Stimulated activated CD4-positive, alpha-beta T cell treated with anti-CD3 and anti-CD28 coated beads, Interleukin-1b, Interleukin-23, amount 100 ng/mL, for 24 hours (primary cell): ENCODE measurements at regions not wholly inside any gene's neighbourhood (a gene's known extent, or its start where the extent isn't known, plus 50 kb on each side); places are given as distances from the start of the nearest gene placed in this dataset.
"Not testable (repeated sequence)": the region's sequence is repeated elsewhere in the genome, so short reads cannot be mapped to it uniquely, and the experiment has no call there.

Source experiments
- DNase-seq, 4 experiments: peaks; one replicate each; pipeline ENCODE4 v3.0.0-alpha.2; 2020; ENCODE audit warnings: low read depth in 4 of 4, low spot score in 1 of 4

GRCh38 chr9:115443890-115444289 lies 325.9 kb upstream of the TNC start:
- DNase-seq = no peak

- DNase-seq = no peak
These were observed 327.0 kb upstream of the TNC start for GRCh38 chr9:115444959-115445358.

GRCh38 chr9:115445655-115446054 lies 327.7 kb upstream of the TNC start:
- DNase-seq = no peak

- DNase-seq = no peak
These were observed 338.6 kb upstream of the TNC start for GRCh38 chr9:115456515-115456914.

DNA sequence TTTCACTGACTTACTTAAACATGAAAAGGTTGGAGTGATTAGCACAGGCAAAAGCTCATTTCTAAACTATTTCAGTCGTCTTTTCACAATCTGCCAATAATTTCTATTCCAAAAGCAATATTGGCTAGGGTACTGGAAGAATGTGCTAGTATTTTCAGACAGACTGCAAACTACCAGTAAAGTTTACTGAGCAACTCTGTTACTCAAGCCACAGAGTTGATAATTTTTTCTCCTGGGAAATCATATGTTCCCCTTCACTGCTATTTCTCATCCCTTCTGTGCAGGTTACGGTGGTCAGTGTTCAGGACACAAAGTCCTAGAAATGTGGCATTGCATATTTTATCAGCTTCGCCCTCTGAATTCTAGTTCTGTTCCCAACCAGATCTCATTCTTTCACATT lies 343.3 kb upstream of the TNC start:
- no peak for DNase-seq

GRCh38 chr9:115462623-115463022 lies 344.7 kb upstream of the TNC start:
- DNase-seq = no peak

- no peak for DNase-seq
These were observed 348.8 kb upstream of the TNC start for GRCh38 chr9:115466756-115467155.

GRCh38 chr9:115469841-115470240 lies 351.9 kb upstream of the TNC start:
- no peak for DNase-seq

GRCh38 chr9:115473032-115473431 lies 355.1 kb upstream of the TNC start:
- not testable (repeated sequence) for DNase-seq

GRCh38 chr9:115481769-115482168 lies 363.8 kb upstream of the TNC start:
- DNase-seq = no peak

- no peak for DNase-seq
These were observed 364.8 kb upstream of the TNC start for GRCh38 chr9:115482747-115483146.

GRCh38 chr9:115492869-115493268 lies 374.9 kb upstream of the TNC start:
- DNase-seq = no peak

DNA sequence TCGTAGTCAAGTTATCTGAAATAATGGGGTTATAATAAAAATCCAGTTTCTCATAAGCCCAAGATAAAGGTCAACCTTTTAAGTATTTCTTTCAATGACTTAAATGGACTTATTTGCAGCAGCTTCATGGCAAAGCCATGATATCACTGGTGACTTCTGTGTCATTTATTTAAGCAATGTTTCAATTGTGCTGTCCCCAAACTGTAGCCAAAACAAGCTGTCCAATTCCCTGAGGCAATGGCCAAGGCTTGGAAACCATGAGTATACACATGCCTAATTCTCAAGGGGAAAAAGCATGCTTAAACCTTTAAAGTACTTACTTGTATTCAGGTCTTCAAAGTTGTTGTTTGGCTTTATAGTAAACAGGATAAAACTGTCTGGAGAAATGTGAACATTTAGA lies 376.4 kb upstream of the TNC start:
- no peak for DNase-seq

GRCh38 chr9:115495052-115495635 lies 377.2 kb upstream of the TNC start:
- no peak for DNase-seq

- no peak for DNase-seq
These were observed 377.9 kb upstream of the TNC start for GRCh38 chr9:115495836-115496235.

DNA sequence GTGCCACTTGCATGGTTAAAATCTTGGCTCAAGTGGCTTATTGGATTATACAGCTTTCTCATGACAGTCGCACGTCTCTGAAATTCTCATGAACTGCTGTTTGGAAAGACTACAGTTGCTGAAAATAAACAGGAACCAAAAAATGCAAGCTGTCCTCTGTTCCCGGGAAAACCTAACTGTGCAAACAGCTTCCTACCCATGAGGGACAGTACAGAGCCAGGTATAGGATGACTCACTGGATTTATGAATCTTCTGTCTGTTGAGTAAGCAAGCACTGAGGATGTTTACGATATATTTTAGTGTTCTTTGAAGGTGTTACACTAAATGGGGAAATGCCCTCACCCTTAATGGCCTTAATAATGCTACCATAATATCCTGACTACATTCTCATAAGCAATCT lies 380.3 kb upstream of the TNC start:
- no peak for DNase-seq

- DNase-seq = no peak
These were observed 389.2 kb upstream of the TNC start for GRCh38 chr9:115507148-115507547.

DNA sequence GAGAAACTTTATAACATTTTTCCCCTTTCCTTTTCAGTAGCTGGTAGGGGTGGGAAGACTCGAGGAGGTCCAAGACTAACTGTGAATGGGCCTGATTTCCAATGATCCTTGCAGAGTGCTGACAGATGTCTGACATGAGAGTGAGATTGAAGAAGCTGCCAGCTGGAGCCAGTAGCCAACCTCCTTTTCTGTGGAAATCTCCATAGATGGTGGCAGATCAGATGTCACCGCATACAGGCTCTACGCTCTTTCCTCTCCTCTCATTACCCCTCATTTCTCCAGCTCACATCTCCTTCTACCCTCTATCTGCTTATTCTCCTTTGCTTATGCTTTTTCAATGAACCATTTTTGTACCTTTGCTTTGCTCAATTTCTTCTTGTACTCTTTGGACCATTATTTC lies 395.2 kb upstream of the TNC start:
- DNase-seq = no peak

GRCh38 chr9:115514454-115514853 lies 396.5 kb upstream of the TNC start:
- DNase-seq = no peak

GRCh38 chr9:115517335-115518075 lies 399.5 kb upstream of the TNC start:
- DNase-seq = no peak

DNA sequence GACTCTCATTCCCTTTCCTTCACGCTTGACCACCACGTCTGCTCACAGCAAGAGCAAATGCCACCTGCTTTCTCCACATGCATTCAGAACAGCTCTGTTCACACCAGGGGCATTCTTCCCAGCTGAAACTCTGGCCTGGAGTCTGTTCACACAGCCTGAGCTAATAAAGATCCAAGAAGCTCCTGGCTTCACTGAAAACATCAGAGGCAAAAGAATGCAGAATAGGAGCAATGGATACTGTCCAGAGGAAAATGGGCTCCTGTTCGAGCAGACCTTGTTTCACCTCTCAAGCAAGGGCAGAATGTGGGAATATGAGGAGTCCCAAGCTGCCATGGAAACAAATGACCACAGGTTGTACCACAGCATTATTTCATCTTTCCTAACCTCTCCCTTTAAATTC lies 402.7 kb upstream of the TNC start:
- DNase-seq = no peak

DNA sequence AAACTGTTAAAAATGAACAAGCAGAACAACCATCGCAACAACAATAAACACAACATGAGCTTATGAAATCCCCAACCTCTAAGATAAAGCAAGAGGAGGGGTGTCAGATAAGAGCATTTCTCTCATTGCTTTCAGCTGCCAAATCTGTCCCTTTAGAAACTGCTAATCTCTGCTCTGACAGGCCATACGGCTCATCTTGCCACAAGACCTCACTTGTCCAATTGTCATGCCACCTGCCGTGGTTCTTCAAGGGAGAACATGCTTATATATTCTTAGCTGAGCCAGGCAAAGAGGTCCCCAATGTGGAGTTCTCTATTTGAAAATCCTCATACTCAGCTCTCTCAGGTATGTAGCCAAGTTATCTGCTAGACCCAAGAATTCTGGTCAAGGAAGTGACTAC lies 405.0 kb upstream of the TNC start:
- no peak for DNase-seq

DNA sequence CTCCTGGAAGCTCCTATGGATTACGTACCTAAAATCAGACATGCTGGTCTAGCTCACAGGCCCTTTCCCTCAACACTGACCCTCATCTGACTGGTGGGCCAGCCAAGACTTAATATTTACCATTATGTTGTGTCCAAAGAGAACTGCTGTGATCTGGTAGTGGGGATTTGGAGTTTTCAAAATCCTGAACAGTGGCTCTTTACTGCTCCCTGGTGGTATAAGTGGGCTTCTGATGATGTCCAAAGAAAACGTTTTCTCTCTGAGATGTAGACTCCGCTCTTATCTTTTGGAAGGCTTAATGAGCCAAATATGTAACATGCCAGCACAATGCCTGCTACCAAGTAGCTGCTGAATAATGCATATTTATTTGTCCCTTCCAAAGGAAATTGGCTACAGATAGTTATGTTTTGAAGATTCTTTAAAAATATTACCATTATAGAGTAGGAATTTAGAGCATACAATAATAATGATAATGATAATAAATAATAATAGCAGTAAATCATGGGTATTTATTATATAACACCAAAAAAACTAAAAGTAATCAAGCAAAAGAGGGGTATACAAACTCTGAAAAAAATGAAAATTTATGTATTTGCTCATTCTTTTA lies 406.6 kb upstream of the TNC start:
- DNase-seq = peak in 1 of 4 experiments; percentile 1
